ENCODE measurements at regions not wholly inside any gene's neighbourhood (a gene's known extent, or its start where the extent isn't known, plus 50 kb on each side); places are given as distances from the start of the nearest gene placed in this dataset.

GRCh38 chr4:12126474-12126873 lies 697.8 kb upstream of the HS3ST1 start:
- TF ChIP-seq CTCF (IDR thresholded peaks at IDR 0.05) (no peak), EZH2 (IDR thresholded peaks at IDR 0.05; ENCODE audit: borderline replicate concordance, insufficient read depth, low read depth, low read length, poor library complexity, severe bottlenecking) (no peak)

All from B cell (primary cell).